GM12891 (cell line): ENCODE measurements at regions not wholly inside any gene's neighbourhood (a gene's known extent, or its start where the extent isn't known, plus 50 kb on each side); places are given as distances from the start of the nearest gene placed in this dataset.

Source experiments
- POLR2A ChIP-seq: IDR thresholded peaks from 2 replicates; pipeline ENCODE4 v1.6.1; 2011; ENCODE audit warnings: low read depth, low read length, control low read depth
- POLR2AphosphoS5 ChIP-seq: IDR thresholded peaks from 2 replicates; pipeline ENCODE4 v1.6.1; 2011; ENCODE audit warnings: low read depth, low read length, control low read depth

DNA sequence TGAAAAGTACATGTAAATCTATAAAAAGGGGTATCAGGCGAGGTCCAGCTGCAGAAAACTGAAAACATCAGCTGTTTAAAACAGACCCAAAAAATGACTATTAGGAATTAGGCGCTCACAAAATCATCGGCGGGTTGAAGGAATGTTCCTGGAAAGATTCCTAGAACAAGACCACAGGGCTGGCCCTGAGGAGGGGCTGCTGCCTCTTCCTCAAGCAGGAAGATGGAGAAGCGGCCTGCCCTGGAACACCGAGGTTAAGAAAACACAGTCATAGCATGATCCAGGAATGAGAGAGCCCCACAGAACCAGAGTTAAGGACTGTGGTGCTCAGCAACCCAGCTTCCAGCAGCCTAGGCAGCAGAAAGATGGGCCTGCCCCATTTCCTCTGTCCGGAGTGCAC lies 78.4 kb downstream of the C11orf91 start:
- no peak for TF ChIP-seq POLR2AphosphoS5
- TF ChIP-seq POLR2A, result no peak
